OCI-LY7 (cell line): ENCODE measurements at regions not wholly inside any gene's neighbourhood (a gene's known extent, or its start where the extent isn't known, plus 50 kb on each side); places are given as distances from the start of the nearest gene placed in this dataset.
"Not testable (repeated sequence)": the region's sequence is repeated elsewhere in the genome, so short reads cannot be mapped to it uniquely, and the experiment has no call there.

ENCODE experiments used
- BruUV-seq: library from RNA; stranded (reverse); fragments of 400-500 nt; replicated peaks from 2 replicates; lab custom pipeline; 2021; lab: Mats Ljungman, UMichigan
- CTCF ChIA-PET: fragments of 300-600 bp; sonication (Branson Sonifier 250); formaldehyde crosslinking; loops from one replicate; lab custom pipeline; 2022; ENCODE audit warnings: antibody characterized with exemption; ENCODE audit not compliant: unreplicated experiment; lab: Charles Lee
- POLR2A ChIA-PET: fragments of 300-600 bp; sonication (Branson Sonifier 250); formaldehyde crosslinking; loops from one replicate; lab custom pipeline; 2022; ENCODE audit warnings: antibody characterized with exemption; lab: Charles Lee
- DNase-seq: peaks from one replicate; pipeline ENCODE4 v3.0.0-alpha.2; 2015; ENCODE audit warnings: low spot score
- H2AFZ ChIP-seq: fragments of 200-600 bp; sonication (generic), shearing (Covaris generic); 2 replicates; pipeline ENCODE4 v1.6.1; 2014; ENCODE audit warnings: mild to moderate bottlenecking, antibody characterized with exemption, low read length, moderate library complexity
- H3K27ac ChIP-seq: fragments of 200-600 bp; sonication (generic); 2 replicates; pipeline ENCODE4 v1.5.1; 2014; ENCODE audit warnings: mixed run types, low read depth, mild to moderate bottlenecking, moderate library complexity, low read length, inconsistent platforms; ENCODE audit not compliant: poor library complexity, severe bottlenecking
- H3K36me3 ChIP-seq: fragments of 200-600 bp; sonication (generic); 2 replicates; pipeline ENCODE4 v1.6.1; 2014; ENCODE audit warnings: mild to moderate bottlenecking, antibody characterized with exemption, low read length, moderate library complexity, mixed read lengths; ENCODE audit not compliant: insufficient read depth
- H3K4me1 ChIP-seq: fragments of 200-600 bp; sonication (generic); 2 replicates; pipeline ENCODE4 v1.5.1; 2014; ENCODE audit warnings: mild to moderate bottlenecking, low read length; ENCODE audit not compliant: insufficient read depth, poor library complexity, severe bottlenecking
- H3K4me2 ChIP-seq: fragments of 200-600 bp; sonication (generic); 2 replicates; pipeline ENCODE4 v1.6.1; 2014; ENCODE audit warnings: mild to moderate bottlenecking, low read length
- H3K4me3 ChIP-seq: fragments of 200-600 bp; sonication (generic); 2 replicates; pipeline ENCODE4 v1.5.1; 2014; ENCODE audit warnings: mild to moderate bottlenecking, low read depth, low read length; ENCODE audit not compliant: poor library complexity, severe bottlenecking
- H3K79me2 ChIP-seq: fragments of 200-600 bp; sonication (generic); 2 replicates; pipeline ENCODE4 v1.6.1; 2016; ENCODE audit warnings: low read depth, mild to moderate bottlenecking, low read length, moderate library complexity, mixed read lengths; ENCODE audit not compliant: insufficient read depth
- H3K9me2 ChIP-seq: fragments of 200-600 bp; sonication (generic); 2 replicates; pipeline ENCODE4 v1.6.1; 2016; ENCODE audit warnings: mild to moderate bottlenecking, low read length, mixed read lengths; ENCODE audit not compliant: insufficient read depth
- H3K9me3 ChIP-seq: fragments of 200-600 bp; sonication (generic); 2 replicates; pipeline ENCODE4 v1.6.1; 2014; ENCODE audit warnings: mild to moderate bottlenecking, mixed run types, low read length, mixed read lengths
- H4K20me1 ChIP-seq: fragments of 200-600 bp; sonication (generic); 2 replicates; pipeline ENCODE4 v1.6.1; 2014; ENCODE audit warnings: mild to moderate bottlenecking, antibody characterized with exemption, low read length, moderate library complexity, mixed read lengths; ENCODE audit not compliant: insufficient read depth
- intact Hi-C: fragments of 100-400 bp; cut with micrococcal nuclease; formaldehyde crosslinking; loops from one replicate; pipeline ENCODE4 v1.10.0; 2022; ENCODE audit not compliant: unreplicated experiment

DNA sequence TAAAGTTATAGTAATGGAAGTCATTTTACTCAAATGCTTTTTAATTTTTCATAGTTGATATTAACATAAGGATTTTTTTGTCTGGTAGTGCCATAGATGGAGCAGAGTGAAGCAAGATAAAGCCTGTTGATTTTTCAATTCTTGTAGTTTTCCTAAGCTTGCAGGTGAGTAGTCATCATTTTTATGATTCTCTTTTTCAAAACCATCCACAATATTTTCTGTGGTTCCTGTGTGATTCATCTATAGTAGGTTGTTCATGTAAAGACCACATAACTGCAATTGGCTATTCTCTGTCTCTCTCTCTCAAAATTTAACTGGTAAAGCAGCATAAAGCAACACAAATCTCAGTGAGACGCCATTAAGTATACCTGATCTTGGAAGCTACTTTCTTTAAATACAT is 711.5 kb downstream of the TTLL7 start:
- H4K20me1 ChIP-seq, DNase-seq, H3K9me2 ChIP-seq, H3K4me2 ChIP-seq, H3K36me3 ChIP-seq, H3K4me3 ChIP-seq, BruUV-seq, POLR2A ChIA-PET, intact Hi-C loops, H2AFZ ChIP-seq, H3K4me1 ChIP-seq, CTCF ChIA-PET, H3K79me2 ChIP-seq, H3K9me3 ChIP-seq, H3K27ac ChIP-seq: not testable (repeated sequence)

DNA sequence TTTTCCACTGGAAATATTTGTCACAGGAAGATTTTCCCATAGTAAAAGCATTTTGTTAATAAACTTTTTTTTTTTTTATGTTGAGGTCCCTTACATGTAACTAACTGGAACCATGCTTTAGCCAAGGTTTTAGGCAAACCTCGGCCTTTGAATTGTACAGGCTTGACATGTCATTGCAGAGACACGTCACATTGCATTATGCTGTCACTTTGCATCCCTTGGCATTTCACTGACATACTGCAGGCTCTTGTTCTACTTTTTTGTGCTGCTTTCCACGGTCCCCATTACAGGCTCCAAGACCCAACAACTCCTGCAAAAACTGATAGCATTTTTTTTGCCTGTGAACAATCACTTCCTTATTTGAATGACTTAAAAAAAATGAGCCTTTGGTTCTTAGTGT is 724.3 kb downstream of the TTLL7 start:
- CTCF ChIA-PET, H2AFZ ChIP-seq, H3K9me3 ChIP-seq, H3K4me2 ChIP-seq, H3K27ac ChIP-seq, H4K20me1 ChIP-seq, BruUV-seq, H3K36me3 ChIP-seq, DNase-seq, H3K4me1 ChIP-seq, H3K79me2 ChIP-seq, H3K9me2 ChIP-seq, H3K4me3 ChIP-seq, intact Hi-C loops, POLR2A ChIA-PET: not testable (repeated sequence)

DNA sequence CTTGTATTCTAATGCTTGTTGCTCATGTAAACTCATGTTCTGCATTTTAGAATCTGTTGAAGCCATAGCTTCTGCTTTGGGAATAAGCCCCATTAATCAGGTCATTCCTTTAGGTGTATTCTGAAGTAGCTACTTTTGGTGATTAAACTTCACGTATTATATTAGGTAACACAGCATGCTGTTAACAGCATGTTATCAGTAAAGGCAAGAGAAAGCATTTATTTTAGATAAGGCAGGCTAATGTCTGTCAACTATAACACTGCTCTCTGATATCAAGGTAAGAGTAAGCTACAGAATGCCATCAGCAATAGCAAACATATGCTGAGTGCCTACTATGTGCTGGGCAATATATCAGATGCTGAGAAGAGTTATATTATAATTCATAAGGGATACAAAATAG is 726.4 kb downstream of the TTLL7 start:
- H3K9me2 ChIP-seq, H4K20me1 ChIP-seq, BruUV-seq, H3K4me2 ChIP-seq, CTCF ChIA-PET, POLR2A ChIA-PET, H2AFZ ChIP-seq, H3K27ac ChIP-seq, H3K79me2 ChIP-seq, H3K36me3 ChIP-seq, intact Hi-C loops, H3K4me1 ChIP-seq, DNase-seq, H3K9me3 ChIP-seq, H3K4me3 ChIP-seq: not testable (repeated sequence)

DNA sequence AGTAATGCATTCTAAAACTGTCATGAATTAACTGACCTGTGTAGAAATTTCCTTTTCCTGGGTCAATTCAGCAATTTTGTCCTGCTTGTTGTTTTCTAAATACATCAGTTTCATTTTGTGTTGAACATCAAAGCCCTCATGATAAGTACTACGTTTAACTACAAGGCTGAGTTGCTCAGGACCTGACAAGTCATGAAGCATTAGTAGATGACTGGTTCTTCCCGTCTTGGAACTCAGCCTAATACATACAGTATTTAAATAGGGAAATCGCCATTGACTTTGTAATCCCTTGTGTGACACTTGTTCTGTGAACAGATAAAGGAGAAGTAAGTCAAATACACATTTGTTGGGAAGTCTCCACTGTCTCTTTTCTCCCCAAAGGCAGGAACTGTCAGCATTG is 727.1 kb downstream of the TTLL7 start:
- BruUV-seq, H2AFZ ChIP-seq, H3K9me3 ChIP-seq, H3K27ac ChIP-seq, DNase-seq, H3K4me3 ChIP-seq, POLR2A ChIA-PET, H4K20me1 ChIP-seq, CTCF ChIA-PET, H3K36me3 ChIP-seq, H3K9me2 ChIP-seq, intact Hi-C loops, H3K4me2 ChIP-seq, H3K79me2 ChIP-seq, H3K4me1 ChIP-seq: not testable (repeated sequence)

DNA sequence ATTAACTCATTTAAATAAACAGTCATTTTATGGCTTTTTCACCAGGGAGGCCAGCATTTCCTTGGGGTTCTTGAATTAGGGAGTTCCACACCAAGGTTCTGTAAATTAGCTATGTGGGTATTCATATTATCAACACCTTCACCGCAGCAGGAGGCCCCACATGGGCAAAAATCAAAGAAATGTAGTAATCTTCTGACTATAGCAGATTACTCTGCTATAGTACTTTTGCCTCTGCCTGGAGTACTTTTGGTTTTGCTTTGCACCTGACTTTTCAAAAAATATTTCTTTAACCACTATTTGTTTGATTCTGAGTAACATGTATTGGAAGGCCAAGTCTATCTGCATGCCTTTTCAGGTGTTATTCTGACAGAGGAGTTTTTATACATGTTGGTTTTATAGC is 728.1 kb downstream of the TTLL7 start:
- H2AFZ ChIP-seq, H3K79me2 ChIP-seq, H3K4me3 ChIP-seq, CTCF ChIA-PET, H3K4me2 ChIP-seq, POLR2A ChIA-PET, DNase-seq, H3K36me3 ChIP-seq, H3K9me2 ChIP-seq, H3K4me1 ChIP-seq, H4K20me1 ChIP-seq, H3K27ac ChIP-seq, intact Hi-C loops, BruUV-seq, H3K9me3 ChIP-seq: not testable (repeated sequence)

DNA sequence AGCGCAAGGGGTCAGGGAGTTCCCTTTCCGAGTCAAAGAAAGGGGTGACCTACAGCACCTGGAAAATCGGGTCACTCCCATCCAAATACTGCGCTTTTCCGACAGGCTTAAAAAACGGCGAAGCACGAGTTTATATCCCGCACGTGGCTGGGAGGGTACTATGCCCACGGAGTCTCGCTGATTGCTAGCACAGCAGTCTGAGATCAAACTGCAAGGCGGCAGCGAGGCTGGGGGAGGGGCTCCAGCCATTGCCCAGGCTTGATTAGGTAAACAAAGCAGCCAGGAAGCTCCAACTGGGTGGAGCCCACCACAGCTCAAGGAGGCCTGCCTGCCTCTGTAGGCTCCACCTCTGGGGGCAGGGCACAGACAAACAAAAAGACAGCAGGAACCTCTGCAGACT is 735.1 kb downstream of the TTLL7 start:
- H3K27ac ChIP-seq, H3K4me1 ChIP-seq, CTCF ChIA-PET, BruUV-seq, H3K9me3 ChIP-seq, H3K79me2 ChIP-seq, H3K36me3 ChIP-seq, H3K4me3 ChIP-seq, POLR2A ChIA-PET, H3K4me2 ChIP-seq, H2AFZ ChIP-seq, H3K9me2 ChIP-seq, H4K20me1 ChIP-seq, intact Hi-C loops, DNase-seq: not testable (repeated sequence)

DNA sequence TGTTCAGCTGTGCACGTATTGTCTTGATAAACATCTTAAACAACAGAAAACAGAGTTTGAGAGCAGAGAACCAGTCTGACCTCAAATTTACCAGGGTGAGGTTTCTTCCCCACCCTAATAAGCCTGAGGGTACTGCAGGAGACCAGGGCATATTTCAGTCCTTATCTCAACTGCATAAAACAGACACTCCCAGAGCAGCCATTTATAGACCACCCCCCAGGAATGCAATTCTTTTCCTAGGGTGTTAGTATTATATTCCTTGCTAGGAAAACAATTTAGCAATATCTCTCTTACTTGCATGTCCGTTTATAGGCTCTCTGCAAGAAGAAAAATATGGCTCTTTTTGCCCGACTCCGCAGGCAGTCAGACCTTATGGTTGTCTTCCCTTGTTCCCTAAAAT is 747.2 kb downstream of the TTLL7 start:
- peak; percentile 2 for DNase-seq
- H3K27ac ChIP-seq, H3K4me1 ChIP-seq, H3K4me3 ChIP-seq, H2AFZ ChIP-seq, H3K9me2 ChIP-seq, H3K79me2 ChIP-seq, H3K36me3 ChIP-seq, H4K20me1 ChIP-seq, CTCF ChIA-PET, H3K4me2 ChIP-seq, BruUV-seq, POLR2A ChIA-PET, H3K9me3 ChIP-seq, intact Hi-C loops: not testable (repeated sequence)
